ENCODE measurements at regions not wholly inside any gene's neighbourhood (a gene's known extent, or its start where the extent isn't known, plus 50 kb on each side); places are given as distances from the start of the nearest gene placed in this dataset.

- no peaks in the 10 kb centered on the region for H3K4me1 ChIP-seq
- TF ChIP-seq CTCF (IDR thresholded peaks at IDR 0.05) (no peak), POLR2A (IDR thresholded peaks at IDR 0.05) (no peak)
- WGBS, 2 donors: 53 to 55% methylated on average over 4 of the region's 4 CpGs
- H3K9me3 ChIP-seq: no peaks in the 10 kb centered on the region
- DNase-seq: no peak
- intact Hi-C loops (cut with DNase I): no loop called here
- H3K36me3 ChIP-seq: no peaks in the 10 kb centered on the region
- H3K4me3 ChIP-seq (replicated peaks in 1 of 3): no peak overlapping the region
- H3K27me3 ChIP-seq: no peaks in the 10 kb centered on the region
- no peak overlapping the region for H3K27ac ChIP-seq
Observed at GRCh38 chr4:179196511-179196910, 1754.3 kb upstream of the AGA start.

- Histone ChIP-seq H3K27ac (no peak overlapping the region), H3K27me3 (no peaks in the 10 kb centered on the region), H3K4me3 (replicated peaks in 1 of 3) (no peak overlapping the region), H3K4me1 (no peaks in the 10 kb centered on the region), H3K36me3 (no peaks in the 10 kb centered on the region), H3K9me3 (no peaks in the 10 kb centered on the region)
- no peak for DNase-seq
- TF ChIP-seq POLR2A (IDR thresholded peaks at IDR 0.05): no peak
- TF ChIP-seq CTCF (IDR thresholded peaks at IDR 0.05): no peak
- intact Hi-C loops (cut with DNase I): no loop called here
- WGBS, 2 donors: 77 to 83% methylated on average over 7 of the region's 7 CpGs
Observed at GRCh38 chr4:179200681-179201080, 1758.4 kb upstream of the AGA start.

- Histone ChIP-seq H3K27ac (no peak overlapping the region), H3K4me1 (no peaks in the 10 kb centered on the region), H3K36me3 (no peaks in the 10 kb centered on the region), H3K9me3 (no peaks in the 10 kb centered on the region), H3K27me3 (no peaks in the 10 kb centered on the region), H3K4me3 (replicated peaks in 1 of 3) (no peak overlapping the region)
- no peak for DNase-seq
- WGBS, 2 donors: 69 to 82% methylated on average over 5 of the region's 5 CpGs
- intact Hi-C loops (cut with DNase I): no loop called here
- TF ChIP-seq POLR2A (IDR thresholded peaks at IDR 0.05): no peak
- no peak for TF ChIP-seq CTCF (IDR thresholded peaks at IDR 0.05)
Observed at GRCh38 chr4:179225594-179225993, 1783.4 kb upstream of the AGA start.

- no peak for DNase-seq
- intact Hi-C loops (cut with DNase I): no loop called here
- no peak for TF ChIP-seq CTCF (IDR thresholded peaks at IDR 0.05)
- TF ChIP-seq POLR2A (IDR thresholded peaks at IDR 0.05): no peak
- H3K27me3 ChIP-seq: no peaks in the 10 kb centered on the region
- no peaks in the 10 kb centered on the region for H3K36me3 ChIP-seq
- H3K9me3 ChIP-seq: no peaks in the 10 kb centered on the region
- no peak overlapping the region for H3K27ac ChIP-seq
- WGBS, 2 donors: 52 to 65% methylated on average over 1 of the region's 1 CpG
- no peaks in the 10 kb centered on the region for H3K4me1 ChIP-seq
- no peak overlapping the region for H3K4me3 ChIP-seq (replicated peaks in 1 of 3)
Observed at GRCh38 chr4:179248821-179249220, 1806.6 kb upstream of the AGA start.

- Histone ChIP-seq H3K4me3 (replicated peaks in 1 of 3) (no peak overlapping the region), H3K27ac (no peak overlapping the region), H3K36me3 (no peaks in the 10 kb centered on the region), H3K4me1 (no peaks in the 10 kb centered on the region), H3K9me3 (no peaks in the 10 kb centered on the region), H3K27me3 (no peaks in the 10 kb centered on the region)
- 82 to 90% methylated on average over 2 of the region's 2 CpGs for WGBS, 2 donors
- TF ChIP-seq POLR2A (IDR thresholded peaks at IDR 0.05) (no peak), CTCF (IDR thresholded peaks at IDR 0.05) (no peak)
- no peak for DNase-seq
- intact Hi-C loops (cut with DNase I): no loop called here
Observed at GRCh38 chr4:179268791-179269190, 1826.6 kb upstream of the AGA start.
